ENCODE measurements at regions not wholly inside any gene's neighbourhood (a gene's known extent, or its start where the extent isn't known, plus 50 kb on each side); places are given as distances from the start of the nearest gene placed in this dataset.

GRCh38 chr14:42002141-42002540 lies 395.5 kb downstream of the LRFN5 start:
- CTCF ChIA-PET = no interaction called here
- no peak overlapping the region for H3K4me2 ChIP-seq (ENCODE audit: low read depth, low read length)
- TF ChIP-seq, protein P1, sequence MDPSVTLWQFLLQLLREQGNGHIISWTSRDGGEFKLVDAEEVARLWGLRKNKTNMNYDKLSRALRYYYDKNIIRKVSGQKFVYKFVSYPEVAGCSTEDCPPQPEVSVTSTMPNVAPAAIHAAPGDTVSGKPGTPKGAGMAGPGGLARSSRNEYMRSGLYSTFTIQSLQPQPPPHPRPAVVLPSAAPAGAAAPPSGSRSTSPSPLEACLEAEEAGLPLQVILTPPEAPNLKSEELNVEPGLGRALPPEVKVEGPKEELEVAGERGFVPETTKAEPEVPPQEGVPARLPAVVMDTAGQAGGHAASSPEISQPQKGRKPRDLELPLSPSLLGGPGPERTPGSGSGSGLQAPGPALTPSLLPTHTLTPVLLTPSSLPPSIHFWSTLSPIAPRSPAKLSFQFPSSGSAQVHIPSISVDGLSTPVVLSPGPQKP (IDR thresholded peaks at IDR 0.05; ENCODE audit: borderline replicate concordance, low read depth, low read length) = no peak
- TF ChIP-seq SMC3 (IDR thresholded peaks at IDR 0.05; ENCODE audit: low read depth, low read length) = no peak
- no peak for TF ChIP-seq BHLHE40 (IDR thresholded peaks at IDR 0.05; ENCODE audit: low read depth, low read length)
- TF ChIP-seq NFE2L2 (IDR thresholded peaks at IDR 0.05; ENCODE audit: low read depth, low read length) = no peak
- TF ChIP-seq RFX5 (IDR thresholded peaks at IDR 0.05; ENCODE audit: low read depth, low read length) = no peak
- TF ChIP-seq MAFK (IDR thresholded peaks at IDR 0.05; ENCODE audit: low read depth, low read length) = no peak
- TF ChIP-seq CHD1 (IDR thresholded peaks at IDR 0.05; ENCODE audit: low read depth, low read length) = no peak
- TF ChIP-seq MXI1 (IDR thresholded peaks at IDR 0.05; ENCODE audit: borderline replicate concordance, low read depth, low read length) = no peak
- TF ChIP-seq CEBPB (IDR thresholded peaks at IDR 0.05; ENCODE audit: low read depth, low read length) = no peak
- TF ChIP-seq, protein P2, sequence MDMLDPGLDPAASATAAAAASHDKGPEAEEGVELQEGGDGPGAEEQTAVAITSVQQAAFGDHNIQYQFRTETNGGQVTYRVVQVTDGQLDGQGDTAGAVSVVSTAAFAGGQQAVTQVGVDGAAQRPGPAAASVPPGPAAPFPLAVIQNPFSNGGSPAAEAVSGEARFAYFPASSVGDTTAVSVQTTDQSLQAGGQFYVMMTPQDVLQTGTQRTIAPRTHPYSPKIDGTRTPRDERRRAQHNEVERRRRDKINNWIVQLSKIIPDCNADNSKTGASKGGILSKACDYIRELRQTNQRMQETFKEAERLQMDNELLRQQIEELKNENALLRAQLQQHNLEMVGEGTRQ (IDR thresholded peaks at IDR 0.05; ENCODE audit: low read depth, low read length) = no peak
- TF ChIP-seq RAD21 (IDR thresholded peaks at IDR 0.05; ENCODE audit: low read length) = no peak
- TF ChIP-seq MAZ (IDR thresholded peaks at IDR 0.05; ENCODE audit: borderline replicate concordance, low read depth, low read length) = no peak
- TF ChIP-seq RCOR1 (IDR thresholded peaks at IDR 0.05; ENCODE audit: insufficient replicate concordance, low read length) = no peak
- TF ChIP-seq POLR2A (IDR thresholded peaks at IDR 0.05; ENCODE audit: low read depth, low read length) = no peak
- no peak for TF ChIP-seq CTCF (conservative IDR thresholded peaks at IDR 0.05; ENCODE audit: low read depth, low read length)
- TF ChIP-seq FOS (IDR thresholded peaks at IDR 0.05; ENCODE audit: low read depth, low read length) = no peak

More at GRCh38 chr14:42002141-42002540, 395.5 kb downstream of the LRFN5 start:
- intact Hi-C loops (cut with micrococcal nuclease) (no loop called here), dilution Hi-C loops (cut with HindIII; ENCODE audit: low sequenced_read_pairs, unreplicated experiment) (no loop called here), in situ Hi-C loops (cut with MboI; ENCODE audit: low sequenced_read_pairs) (no loop called here)
- Histone ChIP-seq H3K4me1 (ENCODE audit: control insufficient read depth, insufficient read depth, low read length) (no peaks in the 10 kb centered on the region), H2BK20ac (ENCODE audit: low read depth, low read length) (no peak overlapping the region), H3K36me3 (ENCODE audit: control insufficient read depth, insufficient read depth, low read length) (no peaks in the 10 kb centered on the region), H3K27me3 (ENCODE audit: control insufficient read depth, insufficient read depth, low read length) (no peaks in the 10 kb centered on the region), H2AK5ac (ENCODE audit: low read depth, low read length) (no peak overlapping the region), H2BK5ac (ENCODE audit: low read depth, low read length, poor library complexity, severe bottlenecking) (no peak overlapping the region), H3K9me3 (ENCODE audit: control insufficient read depth, insufficient read depth, low read length) (no peaks in the 10 kb centered on the region), H2BK15ac (ENCODE audit: low read depth, low read length) (no peak overlapping the region), H4K20me1 (ENCODE audit: insufficient read depth, low read length) (no peaks in the 10 kb centered on the region), H3K9me1 (ENCODE audit: insufficient read depth, low read length) (no peaks in the 10 kb centered on the region), H4K91ac (ENCODE audit: insufficient read depth, low read depth, low read length) (no peak overlapping the region), H4K8ac (ENCODE audit: low read depth in 2 of 2, low read length in 2 of 2) (no peak overlapping the region), H3K18ac (ENCODE audit: low read depth, low read length) (no peak overlapping the region), H2BK120ac (ENCODE audit: low read depth, low read length) (no peak overlapping the region), H3K23ac (ENCODE audit: low read depth, low read length) (no peak overlapping the region), H3K4ac (ENCODE audit: low read depth, low read length) (no peak overlapping the region), H3K9ac (ENCODE audit: low read depth, low read length) (no peak overlapping the region), H2AFZ (replicated peaks; ENCODE audit: low read length, poor library complexity) (no peak overlapping the region), H3K4me3 (ENCODE audit: insufficient read depth, low read depth, low read length) (no peak overlapping the region), H3K56ac (ENCODE audit: extremely low read depth, insufficient read depth, low read length) (no peak overlapping the region), H3K14ac (replicated peaks; ENCODE audit: low read depth, low read length) (no peak overlapping the region), H4K5ac (ENCODE audit: low read depth, low read length) (no peak overlapping the region), H2AK9ac (replicated peaks; ENCODE audit: low read depth, low read length, poor library complexity) (no peak overlapping the region), H3K79me1 (ENCODE audit: low read depth in 1 of 2, low read length in 2 of 2) (no peaks in the 10 kb centered on the region), H3K27ac (ENCODE audit: insufficient read depth, low read length) (no peak overlapping the region)
- no TSS peak for BruUV-seq (replicated peaks)
- POLR2A ChIA-PET (ENCODE audit: unreplicated experiment) = no interaction called here
- peak; percentile 39 for DNase-seq
- peak; percentile 56 for ATAC-seq (ENCODE audit: low read depth)
- WGBS, 2 experiments (ENCODE audit: extremely low coverage in 2 of 2, insufficient read length in 1 of 2) = no CpG with 5 or more reads among the region's 2 CpGs
